AG04450 (cell line): ENCODE measurements at regions not wholly inside any gene's neighbourhood (a gene's known extent, or its start where the extent isn't known, plus 50 kb on each side); places are given as distances from the start of the nearest gene placed in this dataset.

Experiments used
- CTCF ChIA-PET: fragments of 300-600, 350-600 bp; formaldehyde crosslinking; extraction: SDS; loops from one replicate; lab custom pipeline; 2022; ENCODE audit warnings: antibody characterized with exemption, inconsistent platforms; lab: Charles Lee
- POLR2A ChIA-PET: fragments of 350-600 bp; formaldehyde crosslinking; extraction: SDS; loops from one replicate; lab custom pipeline; 2021; ENCODE audit warnings: antibody characterized with exemption, inconsistent platforms; lab: Yijun Ruan, JAX
- DNase-seq: peaks from one replicate; pipeline ENCODE4 v3.0.0-alpha.2; 2011; ENCODE audit warnings: low read depth, low spot score
- H3K27ac ChIP-seq: one replicate; pipeline ENCODE4 v1.5.1; 2012; ENCODE audit warnings: low read depth, low read length, control low read depth
- H3K27me3 ChIP-seq: one replicate; pipeline ENCODE4 v1.6.0; 2012; ENCODE audit warnings: low read length; ENCODE audit not compliant: control insufficient read depth, insufficient read depth
- H3K4me3 ChIP-seq: 2 replicates; pipeline ENCODE4 v1.5.1; 2011; ENCODE audit warnings: mild to moderate bottlenecking, low read depth, low read length, control low read depth
- H3K9me3 ChIP-seq: 2 replicates; pipeline ENCODE4 v1.5.1; 2012; ENCODE audit warnings: low read length; ENCODE audit not compliant: control insufficient read depth, insufficient read depth
- CTCF ChIP-seq: IDR thresholded peaks from 2 replicates; pipeline ENCODE4 v1.5.1; 2011; ENCODE audit warnings: low read depth, low read length, control low read depth, inconsistent platforms

GRCh38 chr6:44627091-44627882, 239.8 kb downstream of the CDC5L start:
- Histone ChIP-seq H3K27ac (no peak overlapping the region), H3K9me3 (no peaks in the 10 kb centered on the region), H3K27me3 (peaks cover 14% of the 10 kb centered on the region), H3K4me3 (no peak overlapping the region)
- ChIA-PET CTCF (interaction anchor here (4.8 kb wide), 1 partner anchor 151 kb away, joined by 60 read pairs; no protein-coding TSS in a partner anchor), POLR2A (no interaction called here)
- no peak for TF ChIP-seq CTCF
- DNase-seq: no peak

- TF ChIP-seq CTCF: no peak
- ChIA-PET CTCF (interaction anchor here (4.8 kb wide), 1 partner anchor 152 kb away, joined by 60 read pairs; no protein-coding TSS in a partner anchor), POLR2A (no interaction called here)
- no peak for DNase-seq
- H3K4me3 ChIP-seq: no peak overlapping the region
- peaks cover 14% of the 10 kb centered on the region for H3K27me3 ChIP-seq
- no peaks in the 10 kb centered on the region for H3K9me3 ChIP-seq
- H3K27ac ChIP-seq: no peak overlapping the region
Observed at GRCh38 chr6:44627883-44628271, 240.4 kb downstream of the CDC5L start.

GRCh38 chr6:44628347-44628746, 240.8 kb downstream of the CDC5L start:
- Histone ChIP-seq H3K27me3 (peaks cover 14% of the 10 kb centered on the region), H3K4me3 (no peak overlapping the region), H3K9me3 (no peaks in the 10 kb centered on the region), H3K27ac (no peak overlapping the region)
- DNase-seq: no peak
- no peak for TF ChIP-seq CTCF
- POLR2A ChIA-PET: no interaction called here
- CTCF ChIA-PET: interaction anchor here (4.8 kb wide), 1 partner anchor 152 kb away, joined by 60 read pairs; no protein-coding TSS in a partner anchor

- Histone ChIP-seq H3K27ac (no peak overlapping the region), H3K27me3 (peaks cover 20% of the 10 kb centered on the region), H3K4me3 (no peak overlapping the region), H3K9me3 (no peaks in the 10 kb centered on the region)
- no peak for DNase-seq
- ChIA-PET POLR2A (no interaction called here), CTCF (interaction anchor here (0.7 to 4.8 kb wide), 18 partner anchors 8 to 1317 kb away, joined by 3 to 60 read pairs (median 4); partner anchors contain the start of gene RUNX2)
- no peak for TF ChIP-seq CTCF
Observed at GRCh38 chr6:44629636-44630035, 242.1 kb downstream of the CDC5L start.
